NCI-H524 treated with DMSO at 0.1 percent for 48 hours (cell line): ENCODE measurements at regions not wholly inside any gene's neighbourhood (a gene's known extent, or its start where the extent isn't known, plus 50 kb on each side); places are given as distances from the start of the nearest gene placed in this dataset.
A peak's percentile ranks its signal among the peaks of the same experiment; 100 is the strongest.
"Not testable (repeated sequence)": the region's sequence is repeated elsewhere in the genome, so short reads cannot be mapped to it uniquely, and the experiment has no call there.

Source experiments
- DNase-seq: peaks from one replicate; lab custom pipeline; 2025; lab: John Stamatoyannopoulos, UW

GRCh38 chr6:97450087-97450486, 167.1 kb upstream of the MMS22L start:
- DNase-seq = no peak

- no peak for DNase-seq
Measured at GRCh38 chr6:97456070-97456469, 173.1 kb upstream of the MMS22L start.

GRCh38 chr6:97459535-97459934, 176.5 kb upstream of the MMS22L start:
- no peak for DNase-seq

GRCh38 chr6:97459986-97460385, 177.0 kb upstream of the MMS22L start:
- DNase-seq = no peak

GRCh38 chr6:97460394-97461080, 177.5 kb upstream of the MMS22L start:
- DNase-seq = no peak

GRCh38 chr6:97461218-97461617, 178.2 kb upstream of the MMS22L start:
- no peak for DNase-seq

- no peak for DNase-seq
Measured at GRCh38 chr6:97462031-97462430, 179.0 kb upstream of the MMS22L start.

- DNase-seq = no peak
Measured at GRCh38 chr6:97462938-97463598, 180.1 kb upstream of the MMS22L start.

- DNase-seq = no peak
Measured at GRCh38 chr6:97465877-97466561, 183.0 kb upstream of the MMS22L start.

GRCh38 chr6:97468981-97469380, 186.0 kb upstream of the MMS22L start:
- DNase-seq = no peak

GRCh38 chr6:97469451-97469850, 186.4 kb upstream of the MMS22L start:
- no peak for DNase-seq

GRCh38 chr6:97470322-97470721, 187.3 kb upstream of the MMS22L start:
- DNase-seq = no peak

GRCh38 chr6:97473979-97474378, 191.0 kb upstream of the MMS22L start:
- DNase-seq = no peak

GRCh38 chr6:97497713-97498331, 214.8 kb upstream of the MMS22L start:
- DNase-seq = peak; percentile 29

GRCh38 chr6:97501853-97502252, 218.8 kb upstream of the MMS22L start:
- no peak for DNase-seq

GRCh38 chr6:97508646-97509045, 225.6 kb upstream of the MMS22L start:
- DNase-seq = no peak

- DNase-seq = not testable (repeated sequence)
Measured at GRCh38 chr6:97513260-97513659, 230.2 kb upstream of the MMS22L start.

GRCh38 chr6:97524811-97525210, 241.8 kb upstream of the MMS22L start:
- peak; percentile 33 for DNase-seq

- no peak for DNase-seq
Measured at GRCh38 chr6:97535800-97536199, 252.8 kb upstream of the MMS22L start.

- no peak for DNase-seq
Measured at GRCh38 chr6:97548354-97548753, 265.3 kb upstream of the MMS22L start.

GRCh38 chr6:97557355-97557754, 274.3 kb upstream of the MMS22L start:
- no peak for DNase-seq

- DNase-seq = no peak
Measured at GRCh38 chr6:97563529-97563928, 280.5 kb upstream of the MMS22L start.

GRCh38 chr6:97572943-97573342, 289.9 kb upstream of the MMS22L start:
- DNase-seq = no peak
